Nucleus accumbens (tissue), 56 donors: ENCODE measurements at regions not wholly inside any gene's neighbourhood (a gene's known extent, or its start where the extent isn't known, plus 50 kb on each side); places are given as distances from the start of the nearest gene placed in this dataset.

Source experiments
- DNase-seq, 56 donors: peaks; one replicate each; lab custom pipeline; 2025; lab: John Stamatoyannopoulos, UW

- DNase-seq: no peak
Measured at GRCh38 chr17:79541056-79541850, 69.6 kb downstream of the RBFOX3 start.

GRCh38 chr17:79539944-79540705 is 70.7 kb downstream of the RBFOX3 start:
- DNase-seq: peak in 4 of 56 donors; percentile 5 to 29 (median 20)

GRCh38 chr17:79538291-79538690 is 72.6 kb downstream of the RBFOX3 start:
- no peak for DNase-seq

DNA sequence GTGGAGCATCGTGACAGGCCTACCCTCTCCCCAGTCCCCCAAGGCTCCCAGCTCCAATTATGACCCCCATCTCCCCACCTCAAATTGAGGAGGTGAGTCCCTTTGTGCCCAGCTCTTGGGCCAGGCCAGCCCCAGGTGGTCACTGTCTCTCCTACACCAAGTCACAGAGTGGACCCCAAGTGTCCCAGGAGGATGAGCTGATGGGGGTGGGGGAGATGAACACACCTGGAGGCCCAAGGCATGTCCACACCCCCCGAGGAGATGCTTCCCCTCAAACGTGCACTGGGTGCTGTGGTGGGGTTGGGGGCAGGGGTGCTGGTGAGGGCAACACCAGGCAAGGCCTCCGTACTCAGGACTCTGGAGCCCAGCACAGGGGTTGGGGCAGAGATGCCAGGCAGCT is 73.2 kb downstream of the RBFOX3 start:
- DNase-seq: no peak

GRCh38 chr17:79537061-79537460 is 73.8 kb downstream of the RBFOX3 start:
- DNase-seq: no peak

DNA sequence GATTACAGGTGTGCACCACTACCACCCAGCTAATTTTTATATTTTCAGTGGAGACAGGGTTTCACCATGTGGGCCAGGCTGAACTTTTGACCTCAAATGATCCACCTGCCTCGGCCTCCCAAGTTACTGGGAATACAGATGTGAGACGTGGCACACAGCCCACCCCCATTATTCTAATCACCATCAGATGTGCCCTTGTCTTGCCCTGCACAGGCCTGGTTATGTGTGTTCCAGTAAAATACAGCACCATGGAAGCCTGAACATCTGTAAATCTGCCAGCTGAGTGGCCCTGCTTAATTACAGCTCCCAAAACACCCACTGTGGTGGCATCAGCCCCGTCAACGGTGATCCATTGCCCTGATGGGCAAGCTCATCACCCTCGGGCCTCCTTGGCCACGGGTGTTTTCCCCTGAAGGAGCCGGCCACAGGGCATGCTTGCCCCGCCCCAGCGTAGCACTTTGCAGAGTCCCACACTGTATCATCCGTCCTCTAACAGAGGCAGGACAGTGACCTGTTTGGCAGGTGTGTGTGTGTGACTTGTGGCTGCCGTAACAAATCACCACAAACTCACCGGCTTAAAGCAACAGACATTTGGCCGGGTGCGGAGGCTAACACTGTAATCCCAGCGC is 74.5 kb downstream of the RBFOX3 start:
- DNase-seq: no peak

- no peak for DNase-seq
Measured at GRCh38 chr17:79535728-79536025, 75.2 kb downstream of the RBFOX3 start.

DNA sequence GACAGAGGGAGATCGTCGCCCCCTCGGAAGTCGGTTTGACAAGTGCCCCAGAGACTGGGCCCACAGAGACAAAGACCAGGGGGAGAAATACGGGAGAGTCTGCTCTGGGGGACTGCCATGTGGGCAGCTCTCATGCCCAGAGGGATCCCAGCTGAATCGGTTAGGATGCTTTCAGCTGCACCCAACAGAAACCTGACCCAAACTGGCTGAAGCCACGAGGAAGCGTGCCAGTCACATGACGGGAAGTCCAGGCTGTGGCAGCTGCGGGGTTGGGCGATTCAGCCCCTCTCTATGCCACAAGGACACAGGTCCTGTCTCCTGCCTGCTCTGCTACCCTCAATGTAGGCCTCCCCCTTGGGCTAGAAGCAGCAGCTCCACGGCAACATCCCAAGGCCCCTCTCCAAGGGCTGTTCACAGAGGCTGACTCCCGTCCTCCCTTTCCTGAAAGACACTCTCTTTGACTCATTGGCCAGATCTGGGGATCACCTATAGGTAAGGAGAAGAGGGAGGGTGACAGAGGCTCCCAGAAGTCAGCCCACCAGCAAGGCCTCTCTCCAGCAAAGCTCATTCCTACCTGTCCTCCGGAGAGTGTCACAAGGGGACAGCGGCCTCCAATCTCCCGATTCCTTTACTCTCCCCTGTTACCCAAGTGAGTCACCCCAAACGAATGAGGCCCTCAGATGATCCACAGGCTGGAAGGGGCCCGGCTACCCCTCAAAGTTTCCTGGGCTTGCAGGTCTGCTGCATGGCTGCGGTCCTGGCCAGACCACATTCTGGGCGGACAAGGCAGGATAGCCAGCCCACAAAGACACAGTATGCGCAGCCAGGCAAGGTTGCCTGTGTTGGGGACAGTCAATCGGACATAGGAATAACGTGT is 75.8 kb downstream of the RBFOX3 start:
- DNase-seq: no peak

DNA sequence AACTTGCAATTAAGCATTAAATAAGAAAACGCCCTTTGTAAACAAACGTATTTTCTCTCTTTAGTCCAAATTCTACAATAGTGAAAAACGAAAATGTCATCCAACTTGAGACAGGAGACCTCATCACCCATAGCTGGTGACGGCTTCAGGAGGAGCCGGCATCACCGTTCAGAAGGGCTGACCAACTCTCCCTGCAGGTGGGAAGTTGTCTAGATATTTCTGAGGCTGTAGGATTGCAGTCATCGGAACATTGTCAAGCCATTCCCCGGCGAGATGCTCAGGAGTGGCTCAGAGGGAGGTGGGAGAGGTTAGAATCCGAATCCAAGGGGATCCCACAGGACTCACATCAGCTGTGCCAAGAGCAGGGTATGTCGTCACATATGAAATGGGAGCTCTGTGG is 76.7 kb downstream of the RBFOX3 start:
- DNase-seq: no peak

DNA sequence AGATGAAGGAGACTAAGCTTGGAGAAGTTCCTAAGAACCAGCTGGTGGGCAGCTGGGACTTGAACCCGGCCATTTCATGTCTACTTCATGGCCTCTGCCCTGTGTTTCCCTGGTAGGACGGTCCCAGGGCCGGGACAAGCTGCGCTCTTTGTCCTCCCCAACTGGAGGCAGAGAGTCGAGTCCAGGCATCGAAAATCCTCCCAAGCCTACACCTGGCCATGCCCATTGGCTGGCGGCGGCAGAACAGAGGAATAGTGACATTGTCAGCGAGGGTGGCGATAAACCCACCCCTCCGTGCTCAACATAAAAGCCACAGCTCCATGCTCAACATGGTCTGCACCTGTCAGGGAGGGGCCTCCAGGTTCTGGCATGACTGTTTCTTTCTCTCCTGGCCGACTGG is 77.7 kb downstream of the RBFOX3 start:
- DNase-seq: no peak

GRCh38 chr17:79532107-79532790 is 78.6 kb downstream of the RBFOX3 start:
- DNase-seq: no peak

DNA sequence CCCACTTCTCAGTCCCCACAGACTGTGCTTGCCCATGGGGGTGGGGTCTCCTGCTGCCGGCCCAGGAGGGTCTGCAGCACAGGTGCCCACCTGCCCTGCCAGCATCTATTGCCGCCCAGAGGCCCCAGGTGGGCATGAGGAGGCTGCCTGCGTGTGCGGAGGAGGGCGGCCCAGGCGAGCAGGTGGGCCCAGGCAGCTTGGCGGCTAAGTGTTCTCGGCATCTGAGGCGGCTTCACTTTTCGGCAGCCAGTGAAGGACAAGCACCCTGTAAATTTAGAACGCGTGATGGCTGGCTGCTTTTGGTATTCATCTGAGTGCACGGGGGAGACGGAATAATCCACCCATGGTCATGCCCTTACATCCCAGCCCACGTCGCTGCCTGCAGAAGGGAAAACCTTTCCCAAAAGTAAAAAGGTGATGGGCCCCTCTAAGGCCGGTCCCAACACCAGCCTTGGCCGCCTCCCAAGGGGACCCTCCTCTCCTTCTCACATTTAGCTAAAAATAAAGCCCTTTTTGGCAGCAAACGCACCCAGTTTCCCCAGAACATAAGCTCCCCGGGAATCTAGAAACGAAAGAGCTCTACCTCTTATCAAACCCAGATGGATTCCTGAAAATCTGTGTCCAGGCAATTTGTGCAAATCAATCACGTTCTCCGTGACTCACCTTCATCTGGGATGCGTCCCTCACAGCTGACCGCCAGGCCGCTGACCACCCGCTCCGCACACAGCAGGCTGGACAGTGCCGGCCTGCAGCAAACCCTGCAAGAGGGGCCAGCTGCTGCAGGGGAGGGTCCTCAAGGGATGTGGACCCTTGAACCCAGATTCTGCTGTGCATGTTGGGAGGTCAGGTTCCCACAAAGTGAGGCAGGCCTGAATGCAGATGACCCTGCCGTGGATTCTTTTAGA is 79.4 kb downstream of the RBFOX3 start:
- DNase-seq: no peak

- DNase-seq: no peak
Measured at GRCh38 chr17:79530361-79531105, 80.3 kb downstream of the RBFOX3 start.

DNA sequence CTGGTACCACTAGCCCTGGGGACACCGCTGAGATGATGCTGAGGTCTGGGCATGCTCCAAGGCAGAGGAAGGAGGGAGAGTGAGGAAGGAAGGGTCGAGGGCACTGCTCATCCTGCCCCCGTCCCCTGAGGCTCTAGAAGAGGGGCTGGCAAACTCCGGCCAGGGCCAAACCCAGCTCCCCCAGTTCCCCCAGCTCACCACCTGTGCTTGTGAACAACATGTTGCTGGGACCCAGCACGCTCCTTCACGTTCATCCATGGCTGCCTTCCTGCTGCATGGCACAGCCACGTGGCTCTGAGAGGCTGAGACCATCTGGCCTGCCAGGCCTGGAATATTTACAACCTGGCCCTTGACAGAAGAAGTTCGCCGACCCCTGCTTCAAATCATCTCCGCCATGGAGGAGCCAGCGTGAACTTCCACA is 81.2 kb downstream of the RBFOX3 start:
- DNase-seq: no peak

DNA sequence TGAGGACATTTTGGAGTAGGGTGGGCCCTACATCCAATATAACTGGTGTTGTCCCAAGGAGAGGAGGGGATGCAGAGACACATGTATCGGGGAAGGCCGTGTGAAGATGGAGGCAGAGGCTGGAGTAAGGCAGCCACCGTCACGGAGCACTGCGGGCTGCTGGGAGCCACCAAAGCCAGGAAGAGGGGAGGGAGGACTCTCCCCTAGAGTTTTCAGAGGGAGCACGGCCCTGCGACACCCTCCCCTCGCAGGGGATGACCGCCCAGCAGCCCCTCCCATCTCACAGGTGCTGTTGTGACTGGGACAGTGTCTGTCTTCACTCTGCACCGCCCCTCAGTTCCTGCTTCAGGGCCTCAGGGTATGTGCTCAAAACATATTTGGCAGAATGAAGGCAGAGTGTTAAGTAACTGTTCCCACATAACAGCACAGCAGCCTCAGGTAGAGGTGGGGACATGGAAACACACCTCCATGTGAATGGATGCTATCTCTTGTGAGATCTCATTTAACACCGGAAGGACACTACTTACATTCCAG is 82.2 kb downstream of the RBFOX3 start:
- peak in 2 of 56 donors; percentile 8 to 16 for DNase-seq

- no peak for DNase-seq
Measured at GRCh38 chr17:79527306-79527705, 83.5 kb downstream of the RBFOX3 start.

DNA sequence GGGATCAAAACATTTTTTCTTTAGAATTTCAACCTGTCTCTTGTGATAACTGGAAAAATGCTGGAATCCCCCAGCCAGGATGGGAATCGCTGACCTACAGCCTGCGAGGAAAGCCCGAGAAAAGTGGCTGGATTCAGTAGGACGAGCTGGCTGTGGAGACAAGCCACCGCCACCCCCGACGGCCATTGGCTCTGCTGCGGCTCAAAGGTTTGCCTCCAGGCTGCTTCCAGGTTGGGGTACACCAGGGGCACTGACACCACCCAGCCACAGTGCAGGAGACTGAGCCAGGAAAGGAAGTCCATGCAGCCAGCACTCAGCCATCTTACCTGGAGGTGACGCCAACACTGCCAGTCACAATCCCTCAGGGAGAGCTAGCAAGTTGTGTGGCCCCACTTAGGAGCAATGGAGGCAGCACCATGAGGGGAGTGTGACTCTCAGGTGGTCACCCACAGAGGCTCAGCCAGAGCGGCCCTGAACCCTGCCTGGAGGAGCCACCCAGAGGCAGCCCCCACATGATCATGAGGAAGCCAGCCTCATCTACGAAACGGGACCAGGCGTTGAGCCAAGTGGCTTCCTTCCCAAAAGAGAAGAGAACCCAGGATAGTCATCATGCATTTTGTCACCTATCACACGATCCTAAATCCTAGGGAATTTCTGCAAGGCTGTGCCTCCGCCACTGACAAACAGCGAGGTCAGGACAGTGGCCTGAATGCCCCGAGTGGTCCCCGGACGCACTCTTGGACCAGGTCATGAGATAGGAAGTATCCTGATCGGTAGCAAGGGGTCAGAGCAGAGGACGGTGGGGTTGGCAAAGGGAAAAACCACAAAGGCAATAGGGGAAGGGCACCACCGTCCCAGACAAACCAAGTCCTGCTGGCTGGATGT is 84.8 kb downstream of the RBFOX3 start:
- no peak for DNase-seq
